ENCODE measurements at regions not wholly inside any gene's neighbourhood (a gene's known extent, or its start where the extent isn't known, plus 50 kb on each side); places are given as distances from the start of the nearest gene placed in this dataset.

DNA sequence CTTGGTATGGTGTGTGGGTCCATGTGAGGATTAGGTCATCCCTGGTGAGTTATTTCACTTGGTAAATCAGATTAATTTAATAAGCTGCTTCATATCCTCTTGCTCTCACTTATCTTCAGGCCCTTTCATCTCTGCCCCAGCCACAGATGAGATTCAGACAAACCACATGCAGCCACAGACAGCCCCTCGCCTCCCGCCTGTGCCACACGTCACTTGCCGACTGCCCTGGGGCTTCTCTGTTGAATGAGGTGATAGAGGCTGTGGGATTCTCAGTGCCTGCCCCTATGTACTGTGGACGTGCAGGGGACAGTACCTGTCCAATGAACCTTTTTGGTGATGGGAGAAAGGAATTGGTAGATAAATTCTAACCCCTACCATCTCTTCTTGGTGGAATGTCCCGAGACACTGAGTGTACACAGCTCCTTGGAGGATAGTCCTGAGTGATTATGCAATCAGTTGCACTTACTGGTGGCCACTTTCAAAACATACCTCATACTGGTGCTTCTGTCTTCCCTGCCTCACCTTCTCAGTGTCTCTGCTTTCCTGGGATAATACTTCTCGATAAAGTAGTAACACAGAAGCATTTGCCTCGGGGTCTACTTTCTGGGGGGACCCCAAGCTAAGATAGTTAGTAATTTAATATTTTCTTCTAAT, 248.7 kb downstream of the TTC6 start:
- ChIA-PET CTCF (interaction anchor here (0.7 kb wide), 1 partner anchor 33 kb away, joined by 3 read pairs; no protein-coding TSS in a partner anchor), POLR2A (ENCODE audit: low non-redundant PET) (no interaction called here)
- no peak overlapping the region for H3K27ac ChIP-seq
- no peak for DNase-seq (ENCODE audit: low spot score)
- TF ChIP-seq, protein P1, sequence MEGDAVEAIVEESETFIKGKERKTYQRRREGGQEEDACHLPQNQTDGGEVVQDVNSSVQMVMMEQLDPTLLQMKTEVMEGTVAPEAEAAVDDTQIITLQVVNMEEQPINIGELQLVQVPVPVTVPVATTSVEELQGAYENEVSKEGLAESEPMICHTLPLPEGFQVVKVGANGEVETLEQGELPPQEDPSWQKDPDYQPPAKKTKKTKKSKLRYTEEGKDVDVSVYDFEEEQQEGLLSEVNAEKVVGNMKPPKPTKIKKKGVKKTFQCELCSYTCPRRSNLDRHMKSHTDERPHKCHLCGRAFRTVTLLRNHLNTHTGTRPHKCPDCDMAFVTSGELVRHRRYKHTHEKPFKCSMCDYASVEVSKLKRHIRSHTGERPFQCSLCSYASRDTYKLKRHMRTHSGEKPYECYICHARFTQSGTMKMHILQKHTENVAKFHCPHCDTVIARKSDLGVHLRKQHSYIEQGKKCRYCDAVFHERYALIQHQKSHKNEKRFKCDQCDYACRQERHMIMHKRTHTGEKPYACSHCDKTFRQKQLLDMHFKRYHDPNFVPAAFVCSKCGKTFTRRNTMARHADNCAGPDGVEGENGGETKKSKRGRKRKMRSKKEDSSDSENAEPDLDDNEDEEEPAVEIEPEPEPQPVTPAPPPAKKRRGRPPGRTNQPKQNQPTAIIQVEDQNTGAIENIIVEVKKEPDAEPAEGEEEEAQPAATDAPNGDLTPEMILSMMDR (conservative IDR thresholded peaks at IDR 0.05; ENCODE audit: low read depth) = no peak

DNA sequence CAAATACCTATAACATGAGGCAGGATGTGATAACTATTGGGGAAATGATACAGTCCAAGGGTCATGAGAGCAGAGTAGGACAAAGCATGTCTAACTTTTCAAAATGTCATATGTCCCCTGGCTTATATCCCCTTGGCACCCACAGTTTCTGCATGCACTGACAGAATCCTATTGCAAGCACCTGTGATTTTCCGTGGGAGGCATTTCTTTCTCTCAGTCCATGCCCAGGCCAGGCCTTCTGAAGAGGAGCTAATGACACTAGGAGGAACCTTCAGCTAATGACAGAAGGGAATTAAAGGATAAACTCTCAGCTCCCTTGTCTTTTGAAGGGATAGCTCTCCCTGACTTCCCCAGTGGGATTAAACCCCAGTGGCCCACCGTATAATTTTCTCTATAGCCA, 249.2 kb downstream of the TTC6 start:
- CTCF ChIA-PET = no interaction called here
- TF ChIP-seq, protein P1 (conservative IDR thresholded peaks at IDR 0.05; ENCODE audit: low read depth) = no peak
- DNase-seq (ENCODE audit: low spot score) = no peak
- POLR2A ChIA-PET (ENCODE audit: low non-redundant PET) = no interaction called here
- no peak overlapping the region for H3K27ac ChIP-seq

DNA sequence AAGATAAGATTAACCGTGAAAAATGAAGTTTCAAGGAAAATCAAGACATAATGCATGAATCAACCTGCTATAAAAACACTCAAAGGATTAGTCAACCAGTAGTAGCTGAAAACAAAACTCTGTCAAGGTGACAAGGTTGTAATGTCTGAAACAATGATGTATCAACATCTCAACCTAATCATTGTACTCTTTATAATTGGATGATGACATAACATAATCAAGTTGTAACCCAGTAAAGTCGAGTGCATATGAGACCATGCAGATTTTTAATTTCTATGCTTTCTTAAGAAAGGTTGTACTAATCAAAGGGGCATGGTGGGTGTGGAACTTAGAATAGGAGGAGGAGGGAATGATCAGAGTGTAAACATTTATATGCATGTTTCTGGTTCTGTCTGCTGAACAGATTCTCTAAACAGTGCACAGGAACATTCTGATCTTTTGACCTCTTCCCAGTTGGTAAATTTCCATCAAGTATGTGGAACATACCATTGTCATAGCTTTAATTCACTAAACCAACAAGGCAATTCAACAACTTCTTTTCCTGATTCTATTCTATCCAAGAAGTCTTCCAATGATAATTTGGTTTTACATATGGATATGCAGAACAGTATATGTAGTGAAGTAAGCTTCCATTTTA, 253.7 kb downstream of the TTC6 start:
- H3K27ac ChIP-seq = no peak overlapping the region
- CTCF ChIA-PET = no interaction called here
- TF ChIP-seq, protein P1 (conservative IDR thresholded peaks at IDR 0.05; ENCODE audit: low read depth) = no peak
- DNase-seq (ENCODE audit: low spot score) = no peak
- POLR2A ChIA-PET (ENCODE audit: low non-redundant PET) = no interaction called here

DNA sequence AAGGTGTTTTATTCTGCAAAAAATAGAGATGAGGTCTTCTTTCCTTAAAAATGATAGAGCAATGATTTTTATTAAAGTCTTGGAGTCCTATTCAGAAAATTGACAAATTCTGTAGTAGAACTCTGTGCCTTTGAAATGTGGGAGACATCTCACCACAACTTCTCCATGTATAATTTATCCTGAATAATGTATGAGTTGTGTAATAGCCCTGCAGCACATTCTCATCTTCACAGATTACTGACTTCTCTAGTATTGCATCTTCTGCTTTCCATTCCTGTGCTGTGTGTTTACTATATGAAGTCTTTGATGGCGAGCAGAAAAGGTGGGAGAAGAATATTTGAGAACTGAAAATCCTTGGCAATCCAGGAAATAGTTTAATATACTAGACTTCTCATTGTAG, 255.6 kb downstream of the TTC6 start:
- H3K27ac ChIP-seq = no peak overlapping the region
- TF ChIP-seq, protein P1 (conservative IDR thresholded peaks at IDR 0.05; ENCODE audit: low read depth) = no peak
- ChIA-PET POLR2A (ENCODE audit: low non-redundant PET) (no interaction called here), CTCF (no interaction called here)
- DNase-seq (ENCODE audit: low spot score) = no peak

DNA sequence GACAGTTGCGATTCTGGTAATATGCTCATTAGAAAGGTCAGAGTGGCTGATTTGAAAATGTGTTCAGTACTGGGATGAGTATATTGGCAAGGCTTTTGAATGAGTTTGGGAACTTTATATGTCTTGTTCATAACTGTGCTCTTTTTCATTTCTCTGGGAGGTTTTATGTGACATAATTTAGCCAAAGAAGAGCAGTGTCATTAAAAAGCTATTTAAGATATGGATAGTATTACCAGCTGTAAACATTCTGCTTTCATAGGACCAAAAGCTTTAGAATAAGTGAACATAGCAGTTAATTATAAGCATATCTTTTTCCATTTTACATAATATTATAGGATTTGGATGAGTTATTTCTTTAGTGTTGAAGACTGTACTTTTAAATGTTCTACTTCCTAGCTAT, 260.4 kb downstream of the TTC6 start:
- CTCF ChIA-PET = interaction anchor here (1.6 kb wide), 1 partner anchor 19 kb away, joined by 3 read pairs; no protein-coding TSS in a partner anchor

DNA sequence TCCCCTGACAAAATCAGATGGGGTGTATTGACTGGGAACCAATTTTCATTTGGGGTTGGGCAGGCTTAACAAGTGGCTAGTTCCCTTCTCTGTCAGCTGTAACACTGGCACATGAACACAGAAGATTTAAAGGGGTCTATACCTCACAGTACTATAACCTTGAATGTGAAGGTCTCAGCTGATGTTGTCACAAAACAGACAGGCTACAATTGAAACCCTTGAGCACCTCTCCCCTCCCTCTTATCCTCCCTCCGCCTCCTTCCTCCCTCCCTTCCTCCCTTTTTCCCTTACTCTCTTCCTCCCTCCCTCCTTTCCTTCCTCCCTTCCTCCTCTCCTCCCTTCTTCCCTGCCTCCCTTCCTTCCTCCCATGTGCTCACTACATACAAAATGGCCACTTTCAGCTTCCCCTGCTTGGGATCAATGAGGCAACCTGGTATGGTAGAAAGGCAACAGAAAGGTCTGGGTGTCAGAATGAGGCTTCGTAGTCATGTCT, 262.4 kb downstream of the TTC6 start:
- DNase-seq (ENCODE audit: low spot score) = no peak
- POLR2A ChIA-PET (ENCODE audit: low non-redundant PET) = no interaction called here
- CTCF ChIA-PET = interaction anchor here (0.5 kb wide), 1 partner anchor 542 kb away, joined by 3 read pairs; no protein-coding TSS in a partner anchor
- H3K27ac ChIP-seq = no peak overlapping the region
- TF ChIP-seq, protein P1 (conservative IDR thresholded peaks at IDR 0.05; ENCODE audit: low read depth) = no peak

More for the DNA sequence above, 260.4 kb downstream of the TTC6 start:
- no peak for DNase-seq (ENCODE audit: low spot score)
- POLR2A ChIA-PET (ENCODE audit: low non-redundant PET) = no interaction called here
- TF ChIP-seq, protein P1 (conservative IDR thresholded peaks at IDR 0.05; ENCODE audit: low read depth) = no peak
- no peak overlapping the region for H3K27ac ChIP-seq

Data from RWPE1 (cell line).